Gastroesophageal sphincter (tissue), 4 donors: ENCODE measurements at regions not wholly inside any gene's neighbourhood (a gene's known extent, or its start where the extent isn't known, plus 50 kb on each side); places are given as distances from the start of the nearest gene placed in this dataset.
"Not testable (repeated sequence)": the region's sequence is repeated elsewhere in the genome, so short reads cannot be mapped to it uniquely, and the experiment has no call there.

Experiments
- ATAC-seq: fragments of 150-250 bp; one replicate; pipeline ENCODE4 v1.9.1; 2016; ENCODE audit warnings: mild to moderate bottlenecking, moderate library complexity
- H3K27ac ChIP-seq, 4 donors: fragments of 200-600 bp; sonication (generic) in 3 of 4; 1 replicate in 3 of 4; 2 replicates in 1 of 4; pipeline ENCODE4 v1.5.1; 2016 to 2019
- H3K27me3 ChIP-seq: fragments of 200-600 bp; sonication (generic); one replicate; pipeline ENCODE4 v1.5.1; 2019
- H3K36me3 ChIP-seq, 2 donors: fragments of 200-600 bp; sonication (generic); one replicate each; pipeline ENCODE4 v1.5.1; 2019; ENCODE audit warnings: control low read depth in 1 of 2
- H3K4me1 ChIP-seq, 3 donors: fragments of 200-600 bp; sonication (generic); 1 replicate in 2 of 3; 2 replicates in 1 of 3; pipeline ENCODE4 v1.5.1; 2016 to 2019; ENCODE audit warnings: control low read depth in 2 of 3
- H3K4me3 ChIP-seq, 2 donors: fragments of 200-600 bp; sonication (generic); one replicate each; pipeline ENCODE4 v1.5.1; 2019; ENCODE audit warnings: mild to moderate bottlenecking in 1 of 2, moderate library complexity in 1 of 2
- H3K9me3 ChIP-seq, 3 donors: fragments of 200-600 bp; sonication (generic); one replicate each; pipeline ENCODE4 v1.5.1; 2017 to 2019; ENCODE audit warnings: control low read depth in 2 of 3
- EP300 ChIP-seq: sonication (generic); formaldehyde crosslinking; IDR thresholded peaks from one replicate; pipeline ENCODE4 v1.6.1; 2017; ENCODE audit warnings: antibody characterized with exemption, mild to moderate bottlenecking
- POLR2A ChIP-seq, 2 donors: fragments of 450-650 bp; IDR thresholded peaks; one replicate each; pipeline ENCODE4 v1.6.1; 2017; ENCODE audit warnings: antibody characterized with exemption in 2 of 2, mild to moderate bottlenecking in 2 of 2, moderate library complexity in 1 of 2
- POLR2AphosphoS5 ChIP-seq: sonication (generic); formaldehyde crosslinking; IDR thresholded peaks from one replicate; pipeline ENCODE4 v1.6.1; 2017; ENCODE audit warnings: antibody characterized with exemption
- WGBS, 2 donors: methylation state at CpG; one replicate each; pipeline ENCODE4 v1.1.5; 2018; ENCODE audit warnings: low coverage in 1 of 2; 5-methylcytosine and 5-hydroxymethylcytosine counted together
- TF ChIP-seq, protein P1 (sequence below), 4 experiments: fragments of 200-600 bp in 2 of 4; fragments of 450-650 bp in 2 of 4; sonication (generic) in 1 of 4; IDR thresholded peaks; one replicate each; pipeline ENCODE4 v1.5.1; 2017 to 2019; ENCODE audit warnings: antibody characterized with exemption in 4 of 4, mild to moderate bottlenecking in 2 of 4, moderate library complexity in 2 of 4

DNA sequence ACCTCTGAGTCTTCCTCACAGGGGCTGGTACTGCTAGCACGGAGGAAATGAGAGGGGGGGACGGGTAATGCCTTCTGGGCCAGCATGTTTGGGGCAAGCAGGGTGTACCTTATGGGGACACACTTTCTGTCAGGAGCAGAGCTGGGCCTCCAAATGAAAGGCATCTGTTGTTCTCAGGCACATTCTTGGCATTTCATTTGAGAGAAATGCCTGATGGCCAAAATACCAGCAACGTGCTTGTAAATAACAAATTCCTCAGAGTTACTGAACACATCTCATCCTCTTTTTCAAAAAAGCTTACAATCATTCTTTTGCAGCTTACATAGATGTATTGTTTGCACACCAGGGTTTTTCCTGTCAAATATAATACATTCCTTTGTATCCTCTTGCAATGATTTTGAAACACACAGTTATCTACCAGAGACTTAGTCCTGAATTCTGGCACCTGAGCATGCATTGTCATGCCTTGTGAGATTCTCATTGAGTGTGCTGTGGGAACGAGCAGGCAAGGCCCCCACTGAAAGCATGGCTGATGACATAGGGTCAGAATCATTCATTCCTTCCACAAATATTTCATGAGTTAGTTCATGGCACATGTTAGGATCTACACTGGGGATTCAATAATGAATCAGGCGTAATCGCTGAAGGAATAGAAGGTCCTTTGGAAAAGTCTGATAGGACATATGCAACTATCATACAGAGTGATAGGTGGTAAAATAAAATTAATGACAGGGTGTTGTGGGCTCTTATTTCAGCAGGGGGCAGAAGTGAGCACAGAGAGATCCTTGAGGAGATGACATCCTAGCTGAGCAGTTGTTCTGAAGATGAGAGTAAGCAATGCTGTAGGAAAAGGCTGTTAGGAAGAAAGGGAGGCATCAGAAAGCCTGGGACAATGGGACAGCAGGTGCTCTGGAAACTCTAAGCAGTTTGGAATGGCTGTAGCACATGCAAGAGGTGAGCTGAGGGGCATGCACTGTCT lies 260.9 kb upstream of the TUT7 start:
- Histone ChIP-seq H3K4me3 (no peak overlapping the region), H3K27me3 (no peaks in the 10 kb centered on the region), H3K36me3 (no peaks in the 10 kb centered on the region), H3K27ac (peak overlapping the region in 1 of 4 donors; percentile 8), H3K9me3 (no peaks in the 10 kb centered on the region), H3K4me1 (peaks cover 0 to 13% (median 0%) of the 10 kb centered on the region in 3 donors)
- ATAC-seq, result peak; percentile 68
- 60 to 69% methylated on average over 5 to 6 of the region's 6 CpGs for WGBS, 2 donors
- TF ChIP-seq, protein P1, sequence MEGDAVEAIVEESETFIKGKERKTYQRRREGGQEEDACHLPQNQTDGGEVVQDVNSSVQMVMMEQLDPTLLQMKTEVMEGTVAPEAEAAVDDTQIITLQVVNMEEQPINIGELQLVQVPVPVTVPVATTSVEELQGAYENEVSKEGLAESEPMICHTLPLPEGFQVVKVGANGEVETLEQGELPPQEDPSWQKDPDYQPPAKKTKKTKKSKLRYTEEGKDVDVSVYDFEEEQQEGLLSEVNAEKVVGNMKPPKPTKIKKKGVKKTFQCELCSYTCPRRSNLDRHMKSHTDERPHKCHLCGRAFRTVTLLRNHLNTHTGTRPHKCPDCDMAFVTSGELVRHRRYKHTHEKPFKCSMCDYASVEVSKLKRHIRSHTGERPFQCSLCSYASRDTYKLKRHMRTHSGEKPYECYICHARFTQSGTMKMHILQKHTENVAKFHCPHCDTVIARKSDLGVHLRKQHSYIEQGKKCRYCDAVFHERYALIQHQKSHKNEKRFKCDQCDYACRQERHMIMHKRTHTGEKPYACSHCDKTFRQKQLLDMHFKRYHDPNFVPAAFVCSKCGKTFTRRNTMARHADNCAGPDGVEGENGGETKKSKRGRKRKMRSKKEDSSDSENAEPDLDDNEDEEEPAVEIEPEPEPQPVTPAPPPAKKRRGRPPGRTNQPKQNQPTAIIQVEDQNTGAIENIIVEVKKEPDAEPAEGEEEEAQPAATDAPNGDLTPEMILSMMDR (IDR thresholded peaks at IDR 0.05), result peak in 3 of 4 experiments; percentile 20 to 50 (median 39)
- TF ChIP-seq EP300, result no peak

DNA sequence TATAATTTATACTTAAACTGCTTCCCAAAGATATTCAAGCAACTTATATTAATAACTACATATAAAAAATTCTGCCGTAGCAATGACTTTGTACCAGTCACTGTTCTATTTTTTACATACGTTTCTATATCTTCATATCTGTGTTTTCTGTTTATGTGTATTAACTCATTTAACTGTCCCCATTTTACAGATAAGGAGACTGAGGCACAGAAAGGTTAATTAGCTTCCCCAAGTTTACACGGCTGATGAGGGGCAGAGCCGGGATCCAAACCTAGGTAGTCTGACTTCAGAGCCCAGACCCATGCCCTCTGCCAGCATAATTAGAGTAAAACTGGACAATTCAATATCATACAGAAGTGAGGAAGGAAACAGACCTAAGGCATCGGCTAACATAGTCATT lies 259.7 kb upstream of the TUT7 start:
- H3K4me1 ChIP-seq, result peaks cover 0 to 13% (median 0%) of the 10 kb centered on the region in 3 donors
- no peak overlapping the region for H3K4me3 ChIP-seq
- H3K36me3 ChIP-seq, result no peaks in the 10 kb centered on the region
- 88 to 94% methylated on average over 3 to 5 of the region's 5 CpGs for WGBS, 2 donors
- H3K27ac ChIP-seq, result no peak overlapping the region
- no peaks in the 10 kb centered on the region for H3K9me3 ChIP-seq
- TF ChIP-seq EP300 (no peak), POLR2AphosphoS5 (no peak), POLR2A (IDR thresholded peaks at IDR 0.05) (no peak)
- TF ChIP-seq, protein P1 (IDR thresholded peaks at IDR 0.05), result no peak
- H3K27me3 ChIP-seq, result no peaks in the 10 kb centered on the region
- no peak for ATAC-seq

DNA sequence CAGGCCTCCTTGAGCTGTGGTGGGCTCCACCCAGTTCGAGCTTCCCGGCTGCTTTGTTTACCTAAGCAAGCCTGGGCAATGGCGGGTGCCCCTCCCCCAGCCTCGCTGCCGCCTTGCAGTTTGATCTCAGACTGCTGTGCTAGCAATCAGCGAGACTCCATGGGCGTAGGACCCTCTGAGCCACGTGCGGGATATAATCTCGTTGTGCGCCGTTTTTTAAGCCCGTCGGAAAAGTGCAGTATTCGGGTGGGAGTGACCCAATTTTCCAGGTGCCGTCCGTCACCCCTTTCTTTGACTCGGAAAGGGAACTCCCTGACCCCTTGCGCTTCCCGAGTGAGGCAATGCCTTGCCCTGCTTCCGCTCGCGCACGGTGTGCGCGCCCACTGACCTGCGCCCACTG lies 257.3 kb upstream of the TUT7 start:
- H3K4me1 ChIP-seq, result peaks cover 0 to 13% (median 0%) of the 10 kb centered on the region in 3 donors
- not testable (repeated sequence) for ATAC-seq, H3K27me3 ChIP-seq, H3K36me3 ChIP-seq, H3K27ac ChIP-seq, H3K4me3 ChIP-seq, H3K9me3 ChIP-seq
- 90% methylated on average over 14 of the region's 27 CpGs; no CpG with 5 or more reads in 1 of the 2 donors for WGBS, 2 donors

DNA sequence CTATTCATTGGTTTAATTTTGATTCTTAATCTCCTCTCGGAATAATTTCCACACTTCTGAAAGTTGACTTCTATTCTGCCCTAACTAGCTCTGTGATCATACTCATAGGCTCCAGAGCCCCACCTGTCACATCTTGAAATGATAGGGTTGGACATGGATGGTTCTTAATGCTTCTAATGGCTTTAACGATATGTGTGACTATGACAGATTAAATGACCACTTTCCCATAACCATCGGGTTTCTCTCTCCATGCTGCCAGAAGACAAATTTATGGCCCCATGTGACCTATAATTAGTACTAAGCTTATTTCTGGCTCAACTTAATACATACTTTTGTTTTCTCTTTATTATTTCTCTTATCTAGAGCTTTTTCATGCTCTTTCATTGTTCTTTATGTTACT lies 251.1 kb upstream of the TUT7 start:
- no peaks in the 10 kb centered on the region for H3K27me3 ChIP-seq
- H3K9me3 ChIP-seq, result no peaks in the 10 kb centered on the region
- TF ChIP-seq, protein P1 (IDR thresholded peaks at IDR 0.05), result no peak
- H3K4me3 ChIP-seq, result no peak overlapping the region
- 72 to 85% methylated on average over 2 to 3 of the region's 3 CpGs for WGBS, 2 donors
- H3K4me1 ChIP-seq, result peaks cover 0 to 17% (median 3%) of the 10 kb centered on the region in 3 donors
- no peaks in the 10 kb centered on the region for H3K36me3 ChIP-seq
- no peak for ATAC-seq
- H3K27ac ChIP-seq, result no peak overlapping the region

DNA sequence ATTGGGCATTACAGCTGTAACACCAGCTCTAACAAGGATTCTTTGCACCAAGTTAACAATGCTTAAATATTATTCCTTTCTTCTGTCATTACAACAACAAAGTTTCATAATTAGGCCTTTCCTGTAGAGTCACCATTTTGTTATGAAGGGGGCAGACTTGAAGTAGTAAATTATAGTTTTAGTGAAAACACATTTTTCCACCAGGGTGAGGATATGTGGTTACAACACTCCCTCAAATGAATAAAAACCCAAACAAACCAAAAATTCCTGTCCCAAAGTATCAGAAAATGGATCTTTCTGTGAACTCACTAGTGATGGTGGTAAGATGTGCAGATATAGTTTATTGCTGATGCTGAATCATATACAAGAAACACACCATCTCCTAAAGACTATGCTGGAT lies 250.5 kb upstream of the TUT7 start:
- no peaks in the 10 kb centered on the region for H3K9me3 ChIP-seq
- peaks cover 0 to 21% (median 4%) of the 10 kb centered on the region in 3 donors for H3K4me1 ChIP-seq
- no peaks in the 10 kb centered on the region for H3K27me3 ChIP-seq
- no peaks in the 10 kb centered on the region for H3K36me3 ChIP-seq
- no peak overlapping the region for H3K27ac ChIP-seq
- TF ChIP-seq EP300, result no peak
- TF ChIP-seq, protein P1 (IDR thresholded peaks at IDR 0.05), result no peak
- no peak for TF ChIP-seq POLR2AphosphoS5
- TF ChIP-seq POLR2A (IDR thresholded peaks at IDR 0.05), result no peak
- no peak for ATAC-seq
- H3K4me3 ChIP-seq, result no peak overlapping the region
